NCI-H526 treated with DMSO at 0.1 percent for 48 hours (cell line): ENCODE measurements at regions not wholly inside any gene's neighbourhood (a gene's known extent, or its start where the extent isn't known, plus 50 kb on each side); places are given as distances from the start of the nearest gene placed in this dataset.
"Not testable (repeated sequence)": the region's sequence is repeated elsewhere in the genome, so short reads cannot be mapped to it uniquely, and the experiment has no call there.

Source experiments
- DNase-seq: peaks from one replicate; lab custom pipeline; 2025; lab: John Stamatoyannopoulos, UW

- DNase-seq = no peak
Measured at GRCh38 chr6:81003156-81003555, 749.3 kb downstream of the TENT5A start.

- DNase-seq = no peak
Measured at GRCh38 chr6:81002126-81002525, 750.4 kb downstream of the TENT5A start.

- DNase-seq = no peak
Measured at GRCh38 chr6:80991316-80991715, 761.2 kb downstream of the TENT5A start.

- no peak for DNase-seq
Measured at GRCh38 chr6:80988892-80989291, 763.6 kb downstream of the TENT5A start.

- no peak for DNase-seq
Measured at GRCh38 chr6:80988286-80988685, 764.2 kb downstream of the TENT5A start.

- not testable (repeated sequence) for DNase-seq
Measured at GRCh38 chr6:80981226-80981625, 771.3 kb downstream of the TENT5A start.

- DNase-seq = no peak
Measured at GRCh38 chr6:80976336-80976735, 776.1 kb downstream of the TENT5A start.

- no peak for DNase-seq
Measured at GRCh38 chr6:80974579-80974978, 777.9 kb downstream of the TENT5A start.

- no peak for DNase-seq
Measured at GRCh38 chr6:80969439-80969838, 783.0 kb downstream of the TENT5A start.

- no peak for DNase-seq
Measured at GRCh38 chr6:80967609-80968008, 784.9 kb downstream of the TENT5A start.

GRCh38 chr6:80962382-80962781 is 790.1 kb downstream of the TENT5A start:
- no peak for DNase-seq

GRCh38 chr6:80961166-80961565 is 791.3 kb downstream of the TENT5A start:
- DNase-seq = no peak

GRCh38 chr6:80959034-80959433 is 793.4 kb downstream of the TENT5A start:
- no peak for DNase-seq

- no peak for DNase-seq
Measured at GRCh38 chr6:80956898-80957297, 795.6 kb downstream of the TENT5A start.

- not testable (repeated sequence) for DNase-seq
Measured at GRCh38 chr6:80952479-80952878, 800.0 kb downstream of the TENT5A start.

- no peak for DNase-seq
Measured at GRCh38 chr6:80946402-80946801, 806.1 kb downstream of the TENT5A start.

GRCh38 chr6:80942911-80943310 is 809.6 kb downstream of the TENT5A start:
- no peak for DNase-seq

GRCh38 chr6:80940976-80941375 is 811.5 kb downstream of the TENT5A start:
- DNase-seq = no peak

- no peak for DNase-seq
Measured at GRCh38 chr6:80940571-80940970, 811.9 kb downstream of the TENT5A start.

GRCh38 chr6:80939898-80940297 is 812.6 kb downstream of the TENT5A start:
- DNase-seq = no peak

- no peak for DNase-seq
Measured at GRCh38 chr6:80939480-80939879, 813.0 kb downstream of the TENT5A start.

- DNase-seq = no peak
Measured at GRCh38 chr6:80938131-80938530, 814.4 kb downstream of the TENT5A start.

- no peak for DNase-seq
Measured at GRCh38 chr6:80932359-80932758, 820.1 kb downstream of the TENT5A start.

GRCh38 chr6:80930376-80930775 is 822.1 kb downstream of the TENT5A start:
- no peak for DNase-seq

- no peak for DNase-seq
Measured at GRCh38 chr6:80923816-80924215, 817.3 kb downstream of the BCKDHB start.
